GM19397 (cell line): ENCODE measurements at regions not wholly inside any gene's neighbourhood (a gene's known extent, or its start where the extent isn't known, plus 50 kb on each side); places are given as distances from the start of the nearest gene placed in this dataset.
"Not testable (repeated sequence)": the region's sequence is repeated elsewhere in the genome, so short reads cannot be mapped to it uniquely, and the experiment has no call there.

Experiments
- ATAC-seq: cut with Tn5 transposase; IDR thresholded peaks from one replicate; pipeline ENCODE4 v1.9.1; 2021; ENCODE audit warnings: mild to moderate bottlenecking, moderate library complexity; ENCODE audit not compliant: unreplicated experiment

DNA sequence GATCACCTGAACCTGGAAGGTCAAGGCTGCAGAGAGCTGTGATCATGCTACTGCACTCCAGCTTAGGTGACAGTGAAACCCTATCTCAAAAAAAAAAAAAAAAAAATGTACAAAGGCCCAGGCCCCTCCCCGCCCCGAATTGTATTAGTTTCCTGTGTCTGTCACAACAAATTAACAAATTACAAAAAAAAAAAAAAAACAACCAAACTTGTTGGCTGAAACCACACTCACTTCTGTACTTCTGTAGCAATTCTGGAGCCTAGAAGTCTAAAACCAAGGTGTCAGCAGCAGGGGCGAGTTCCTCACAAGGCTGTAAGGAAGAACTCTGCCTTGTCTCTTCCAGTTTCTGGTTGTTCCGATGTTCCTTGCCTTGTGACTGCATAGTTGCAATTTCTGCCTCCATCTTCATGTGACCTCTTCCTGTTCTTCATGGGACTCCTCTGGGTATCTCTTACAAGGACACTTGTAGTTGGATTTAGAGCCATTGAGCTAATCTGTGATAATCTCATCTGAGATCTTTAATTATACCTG is 100.8 kb upstream of the ZSWIM2 start:
- no peak for ATAC-seq

DNA sequence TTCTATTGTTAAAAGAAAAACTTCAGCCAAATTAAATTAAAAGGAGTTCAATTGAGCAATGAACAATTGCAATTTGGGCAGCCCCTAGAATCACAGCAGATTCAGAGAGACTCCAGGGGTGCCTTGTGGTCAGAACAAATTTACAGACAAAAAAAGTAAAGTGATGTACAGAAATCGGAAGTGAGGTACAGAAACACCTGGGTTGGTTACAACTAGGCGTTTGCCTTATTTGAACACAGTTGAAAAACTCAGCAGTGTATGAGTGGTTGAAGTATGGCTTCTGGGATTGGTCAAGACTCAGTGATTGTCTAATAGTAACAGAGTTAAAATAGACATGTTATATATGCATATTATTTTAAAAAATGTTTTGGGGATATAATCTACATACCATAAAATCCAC is 98.5 kb upstream of the ZSWIM2 start:
- no peak for ATAC-seq

DNA sequence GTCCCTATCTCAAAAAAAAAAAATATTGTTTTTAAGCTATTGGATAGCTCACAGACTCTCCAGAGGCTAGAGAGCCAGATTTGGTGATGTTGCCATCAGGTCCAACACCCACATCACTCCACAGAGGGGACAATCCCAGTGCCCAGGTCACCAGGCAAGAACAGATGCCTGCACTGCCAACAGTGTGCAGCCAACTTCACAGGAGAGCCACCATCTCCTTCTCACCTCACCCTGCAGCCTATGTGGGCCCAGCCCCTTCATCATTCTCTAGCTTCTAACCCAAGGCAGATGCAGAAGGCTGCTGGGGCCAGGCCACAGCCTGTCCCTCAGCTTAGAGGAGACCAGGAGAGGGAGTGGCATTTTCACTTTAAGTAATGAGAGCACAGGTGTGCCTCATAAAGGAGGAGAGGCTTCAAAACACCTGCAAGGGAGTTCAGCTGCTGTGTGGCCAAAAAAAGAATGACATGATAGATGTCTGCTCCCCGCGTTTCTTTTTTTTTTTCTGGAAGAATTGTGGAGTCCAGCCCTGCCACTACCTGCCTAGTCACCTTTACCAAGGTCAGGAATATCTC is 98.0 kb upstream of the ZSWIM2 start:
- no peak for ATAC-seq

DNA sequence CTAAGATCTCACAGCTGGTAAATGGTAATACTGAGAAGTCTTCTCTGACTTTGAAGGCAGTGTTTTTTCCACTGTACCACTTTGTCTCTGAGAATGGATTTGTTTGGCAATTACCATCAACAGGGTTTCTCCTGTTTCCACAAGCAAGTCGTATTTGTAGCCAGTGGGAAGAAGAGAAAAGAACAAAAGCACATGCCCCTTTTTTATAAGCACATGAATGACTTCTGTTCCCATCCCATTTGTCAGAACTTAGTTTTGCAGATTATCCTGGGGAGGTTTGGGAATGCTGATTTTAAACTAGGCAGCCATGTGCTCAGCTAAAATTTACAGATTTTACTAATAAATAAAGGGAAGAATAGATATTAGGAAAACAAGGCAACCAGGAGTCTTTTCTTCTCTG is 92.9 kb upstream of the ZSWIM2 start:
- no peak for ATAC-seq

DNA sequence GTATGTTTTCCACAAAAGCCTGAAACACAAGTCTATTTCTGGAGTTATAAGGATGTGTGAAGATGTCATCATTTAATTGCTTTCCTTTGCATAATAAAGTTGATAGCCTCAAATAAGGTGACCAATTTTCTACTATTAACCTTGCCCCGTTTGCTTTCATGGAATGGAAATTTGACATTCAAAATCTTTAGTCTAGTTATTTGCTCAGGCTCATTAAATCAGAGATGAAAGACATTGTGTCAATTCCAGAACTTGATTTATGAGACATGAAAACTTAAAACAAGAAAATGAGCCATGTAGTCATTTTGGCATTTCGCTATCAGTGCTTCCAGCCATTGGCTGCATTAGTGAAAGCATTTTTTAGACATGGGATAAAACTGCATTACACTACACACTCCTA is 91.5 kb upstream of the ZSWIM2 start:
- no peak for ATAC-seq

- no peak for ATAC-seq
These were observed 85.5 kb upstream of the ZSWIM2 start for GRCh38 chr2:186934420-186934819.

DNA sequence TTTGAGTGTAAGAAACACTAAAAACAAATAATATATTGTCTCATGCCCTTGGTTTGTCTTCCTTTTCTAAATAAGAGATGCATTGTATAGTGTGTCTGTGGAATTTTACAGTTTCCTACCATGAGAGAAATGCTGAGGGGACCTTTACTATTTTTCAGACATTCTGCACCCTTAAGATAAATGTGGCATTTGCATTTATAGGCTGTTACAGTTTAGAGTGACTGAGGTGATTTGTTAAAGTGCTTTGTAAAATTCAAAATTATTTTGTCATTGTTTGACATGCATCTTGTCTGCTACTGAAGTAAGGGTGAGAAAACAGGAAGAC is 78.9 kb upstream of the ZSWIM2 start:
- no peak for ATAC-seq

GRCh38 chr2:186927185-186927866 is 78.4 kb upstream of the ZSWIM2 start:
- no peak for ATAC-seq

GRCh38 chr2:186925514-186925913 is 76.5 kb upstream of the ZSWIM2 start:
- ATAC-seq, result no peak

DNA sequence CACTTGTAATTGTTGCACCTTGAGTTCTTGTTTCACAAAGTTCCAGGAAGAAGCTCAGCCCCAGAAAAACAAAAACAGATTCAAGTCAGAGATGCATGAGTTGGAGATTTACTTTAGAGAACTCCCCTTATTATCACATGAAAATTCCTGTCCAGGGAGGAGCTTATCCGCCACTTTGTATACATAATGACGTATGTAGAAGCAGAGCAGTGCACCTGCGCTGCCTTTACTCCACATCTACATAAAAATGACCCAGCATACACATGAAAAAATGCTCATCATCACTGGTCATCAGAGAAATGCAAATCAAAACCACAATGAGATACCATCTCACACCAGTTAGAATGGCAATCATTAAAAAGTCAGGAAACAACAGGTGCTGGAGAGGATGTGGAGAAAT is 73.3 kb upstream of the ZSWIM2 start:
- not testable (repeated sequence) for ATAC-seq

DNA sequence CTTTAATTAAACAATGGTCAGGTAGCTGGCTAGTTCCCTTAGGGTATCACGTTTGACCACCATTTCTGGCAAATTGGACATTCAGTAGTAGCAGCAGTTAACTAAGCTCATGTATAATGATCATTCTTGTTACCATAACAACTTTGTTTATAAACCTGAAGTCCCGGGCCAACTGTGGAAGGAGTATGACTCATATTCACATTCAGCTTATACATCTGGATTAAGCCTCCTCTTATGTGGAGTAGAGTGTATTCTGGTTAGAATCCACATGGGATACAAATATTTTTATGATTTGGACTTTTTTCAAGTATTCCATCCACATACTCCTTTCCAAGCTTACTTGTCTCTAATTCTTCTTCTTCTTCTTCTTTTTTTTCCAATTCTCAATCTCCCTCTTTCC is 70.3 kb upstream of the ZSWIM2 start:
- ATAC-seq, result no peak

DNA sequence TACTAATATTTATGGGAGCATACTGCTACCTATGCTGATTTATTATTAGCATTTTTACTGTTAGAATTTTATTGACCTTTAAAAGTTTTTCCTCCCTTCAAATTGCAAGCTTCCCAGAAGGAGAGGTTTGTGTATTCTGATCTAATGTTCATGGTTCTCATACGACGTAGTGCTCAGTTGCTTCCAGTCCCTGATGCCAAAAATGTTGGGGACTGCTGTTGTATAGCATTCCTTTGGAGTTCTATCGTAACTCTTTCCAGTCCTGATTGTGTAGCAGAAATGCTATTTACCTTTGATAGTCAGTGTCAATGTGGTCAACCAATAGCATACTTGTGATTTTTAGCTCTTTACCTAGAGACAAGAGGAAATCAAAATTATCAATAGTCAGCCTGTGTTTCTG is 69.5 kb upstream of the ZSWIM2 start:
- no peak for ATAC-seq

DNA sequence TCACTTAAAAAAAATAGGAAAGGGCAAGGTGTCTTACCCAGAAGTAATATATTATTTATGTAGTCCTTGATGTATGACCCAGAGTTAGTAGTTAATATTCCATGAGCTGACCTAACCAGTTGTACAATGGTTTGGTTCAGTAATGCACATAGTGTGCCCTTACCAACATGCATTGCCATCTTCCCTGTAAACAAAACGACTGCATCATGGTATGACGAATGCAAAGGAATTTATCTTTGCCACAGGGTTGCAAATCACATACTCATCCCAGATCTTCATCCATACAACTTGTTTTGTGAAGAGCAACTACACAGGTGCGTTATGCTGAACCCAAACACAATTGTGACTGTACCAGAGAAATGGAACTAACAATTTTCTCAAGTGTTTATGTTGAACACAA is 68.9 kb upstream of the ZSWIM2 start:
- ATAC-seq, result no peak

GRCh38 chr2:186913870-186914269 is 64.9 kb upstream of the ZSWIM2 start:
- ATAC-seq, result peak; percentile 93

- no peak for ATAC-seq
These were observed 64.0 kb upstream of the ZSWIM2 start for GRCh38 chr2:186912979-186913378.

- ATAC-seq, result no peak
These were observed 62.6 kb upstream of the ZSWIM2 start for GRCh38 chr2:186911551-186912085.

DNA sequence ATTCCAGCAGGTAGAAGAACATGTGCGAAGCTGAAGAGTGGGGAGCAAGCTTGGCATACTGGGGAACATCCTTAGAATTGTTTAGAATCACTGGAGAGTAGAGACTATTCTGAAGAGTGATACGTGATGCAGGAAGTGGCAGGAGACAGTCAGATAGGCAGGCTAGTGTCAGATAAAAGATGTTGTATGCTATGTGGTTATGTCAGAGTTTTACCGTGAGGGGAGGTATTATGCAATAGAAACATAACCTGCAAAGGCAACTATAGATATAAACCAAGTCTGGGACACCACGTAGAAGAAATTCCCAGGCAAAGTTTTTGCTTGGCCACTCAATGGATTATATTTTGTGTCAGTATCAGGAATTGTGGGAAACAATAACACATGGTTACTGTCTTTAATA is 62.0 kb upstream of the ZSWIM2 start:
- no peak for ATAC-seq

DNA sequence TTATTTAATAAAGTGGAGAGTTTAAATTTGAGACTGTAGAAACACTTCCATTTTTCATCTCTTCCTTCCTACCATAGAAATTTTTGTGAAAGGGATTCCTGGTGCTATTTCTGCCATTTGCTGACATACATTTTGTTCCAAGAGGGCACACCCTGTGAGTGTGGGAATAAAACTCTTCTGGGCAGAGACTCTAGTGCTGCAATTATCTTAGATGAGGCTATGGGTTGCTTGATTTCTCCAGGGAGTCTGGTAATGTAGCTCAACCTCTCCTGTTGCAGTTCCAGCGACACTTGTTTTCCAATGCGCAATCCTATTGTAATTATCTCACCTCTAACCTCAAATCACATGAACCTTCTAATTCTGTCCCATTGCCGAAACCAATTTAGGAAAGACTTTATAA is 60.1 kb upstream of the ZSWIM2 start:
- ATAC-seq, result no peak

DNA sequence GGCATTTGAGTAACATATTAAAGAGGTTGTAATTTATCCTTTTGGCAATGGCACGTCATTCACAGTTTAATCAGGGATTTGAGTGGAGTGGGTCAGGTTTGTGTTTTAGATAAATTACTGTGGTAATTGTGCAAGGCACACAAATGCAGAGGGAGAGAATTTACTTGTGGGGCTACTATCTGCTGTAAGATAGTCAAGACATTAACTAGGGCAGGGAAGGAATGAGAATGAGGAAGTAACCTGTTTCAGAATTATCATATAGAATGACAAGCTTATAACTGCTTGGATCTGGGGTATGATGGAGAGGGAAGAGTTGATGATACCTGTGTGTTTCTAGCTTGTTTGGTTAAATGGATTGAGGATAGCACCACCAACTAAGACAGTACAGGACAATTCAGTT is 58.9 kb upstream of the ZSWIM2 start:
- no peak for ATAC-seq

DNA sequence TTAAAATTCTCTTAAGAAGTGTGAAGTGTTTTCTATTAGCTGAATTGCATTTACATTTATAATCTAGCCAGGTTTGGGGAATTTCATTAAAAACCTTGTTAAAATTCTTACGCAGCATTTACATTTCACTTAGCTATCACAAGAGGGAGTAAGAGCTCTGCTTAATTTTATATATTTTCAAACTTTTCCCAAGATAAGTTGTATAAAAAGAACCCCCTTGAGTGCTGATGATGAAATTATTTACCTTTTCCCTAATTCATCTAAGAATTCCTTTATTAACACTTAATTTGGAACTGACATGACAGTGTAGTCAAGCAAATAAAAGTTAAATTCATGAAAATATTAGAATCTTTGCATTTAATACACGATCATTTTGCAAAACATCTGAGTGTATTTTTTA is 54.2 kb upstream of the ZSWIM2 start:
- no peak for ATAC-seq
